HCT116 (cell line): ENCODE measurements at regions not wholly inside any gene's neighbourhood (a gene's known extent, or its start where the extent isn't known, plus 50 kb on each side); places are given as distances from the start of the nearest gene placed in this dataset.

Experiments used
- ATAC-seq: fragments of 200-7000 bp; cut with Tn5 transposase; 2 replicates; pipeline ENCODE4 v1.9.1; 2020; ENCODE audit warnings: mild to moderate bottlenecking, moderate library complexity
- BruUV-seq: library from RNA; stranded (reverse); fragments of 400-500 nt; replicated peaks from 2 replicates; lab custom pipeline; 2021; lab: Mats Ljungman, UMichigan
- CTCF ChIA-PET: fragments of 300-600 bp; sonication (Branson Sonifier 250); formaldehyde crosslinking; loops from one replicate; lab custom pipeline; 2021; ENCODE audit warnings: antibody characterized with exemption; lab: Charles Lee
- POLR2A ChIA-PET: fragments of 300-600, 350-600 bp; sonication (Branson Sonifier 250); formaldehyde crosslinking; loops from one replicate; lab custom pipeline; 2021; ENCODE audit warnings: antibody characterized with exemption; lab: Charles Lee
- RAD21 ChIA-PET, 2 experiments: fragments of 300-600 bp; sonication (Branson Sonifier 250); formaldehyde crosslinking; loops; one replicate each; lab custom pipeline; 2023; ENCODE audit warnings: low total read pairs in 2 of 2; ENCODE audit not compliant: uncharacterized antibody in 2 of 2, unreplicated experiment in 2 of 2, low non-redundant PET in 1 of 2; lab: Charles Lee
- DNase-seq: peaks from one replicate; pipeline ENCODE4 v3.0.0-alpha.2; 2010; ENCODE audit warnings: low read depth, low spot score
- H2AFZ ChIP-seq: fragments of 200-600 bp; shearing (Covaris generic), sonication (generic); 2 replicates; pipeline ENCODE4 v1.6.1; 2017; ENCODE audit warnings: low read depth, mixed run types, mixed read lengths, antibody characterized with exemption, low read length; ENCODE audit not compliant: poor library complexity, severe bottlenecking
- H3K27ac ChIP-seq: 2 replicates; pipeline ENCODE4 v1.5.1; 2012; ENCODE audit warnings: low read depth, low read length
- H3K27me3 ChIP-seq: fragments of 200-600 bp; sonication (generic); 2 replicates; pipeline ENCODE4 v1.6.1; 2016; ENCODE audit warnings: mixed run types, low read length, mixed read lengths; ENCODE audit not compliant: insufficient read depth
- H3K36me3 ChIP-seq, 2 experiments: fragments of 200-500 bp in 1 of 2; fragments of 200-600 bp in 1 of 2; sonication (Bioruptor generic) in 1 of 2; sonication (generic) in 1 of 2; 2 replicates each; pipeline versions ENCODE4 v1.5.1 to v1.6.1; 2014 to 2016; ENCODE audit warnings: low read length in 2 of 2, inconsistent platforms in 1 of 2, mixed read lengths in 1 of 2, mixed run types in 1 of 2; ENCODE audit not compliant: insufficient read depth in 2 of 2, control insufficient read depth in 1 of 2
- H3K4me1 ChIP-seq, 2 experiments: fragments of 200-600 bp in 1 of 2; sonication (generic) in 1 of 2; 2 replicates each; pipeline versions ENCODE4 v1.5.1 to v1.6.1; 2012 to 2017; ENCODE audit warnings: low read length in 2 of 2, inconsistent platforms in 1 of 2, mild to moderate bottlenecking in 1 of 2, mixed read lengths in 1 of 2, mixed run types in 1 of 2, moderate library complexity in 1 of 2; ENCODE audit not compliant: insufficient read depth in 2 of 2, control insufficient read depth in 1 of 2
- H3K4me2 ChIP-seq: fragments of 200-600 bp; sonication (generic); 2 replicates; pipeline ENCODE4 v1.6.1; 2017; ENCODE audit warnings: mixed run types, low read length, mixed read lengths
- H3K4me3 ChIP-seq, 2 experiments: fragments of 200-600 bp in 1 of 2; sonication (generic) in 1 of 2; replicated peaks in 1 of 2; 2 replicates each; pipeline ENCODE4 v1.5.1; 2011 to 2016; ENCODE audit warnings: low read length in 2 of 2, control low read depth in 1 of 2, low read depth in 1 of 2, mild to moderate bottlenecking in 1 of 2, mixed read lengths in 1 of 2, mixed run types in 1 of 2
- H3K79me2 ChIP-seq: fragments of 200-600 bp; sonication (generic); 2 replicates; pipeline ENCODE4 v1.6.1; 2017; ENCODE audit warnings: mild to moderate bottlenecking, mixed run types, low read length, moderate library complexity, mixed read lengths; ENCODE audit not compliant: insufficient read depth
- H3K9ac ChIP-seq: fragments of 200-600 bp; sonication (generic); 2 replicates; pipeline ENCODE4 v1.6.1; 2016; ENCODE audit warnings: low read length, mixed read lengths
- H3K9me2 ChIP-seq: fragments of 200-600 bp; sonication (generic), shearing (Covaris generic); 2 replicates; pipeline ENCODE4 v1.6.1; 2017; ENCODE audit warnings: mixed run types, mild to moderate bottlenecking, moderate library complexity; ENCODE audit not compliant: insufficient read depth
- H3K9me3 ChIP-seq, 2 experiments: fragments of 200-500 bp in 1 of 2; fragments of 200-600 bp in 1 of 2; sonication (Bioruptor generic) in 1 of 2; sonication (generic) in 1 of 2; 2 replicates each; pipeline ENCODE4 v1.6.1; 2014 to 2017; ENCODE audit warnings: low read length in 2 of 2, mixed read lengths in 2 of 2, inconsistent platforms in 1 of 2, low read depth in 1 of 2, mild to moderate bottlenecking in 1 of 2, mixed run types in 1 of 2, moderate library complexity in 1 of 2; ENCODE audit not compliant: control insufficient read depth in 1 of 2, insufficient read depth in 1 of 2
- H4K20me1 ChIP-seq: fragments of 200-600 bp; sonication (generic), shearing (Covaris generic); 2 replicates; pipeline ENCODE4 v1.6.1; 2017; ENCODE audit warnings: mixed run types, mild to moderate bottlenecking, moderate library complexity; ENCODE audit not compliant: insufficient read depth
- EGR1 ChIP-seq: IDR thresholded peaks from 2 replicates; pipeline ENCODE4 v1.6.1; 2012; ENCODE audit warnings: low read depth
- EZH2phosphoT487 ChIP-seq: fragments of 200-600 bp; IDR thresholded peaks from 2 replicates; pipeline ENCODE4 v1.6.1; 2018; ENCODE audit warnings: antibody characterized with exemption, borderline replicate concordance
- SRF ChIP-seq: IDR thresholded peaks from 2 replicates; pipeline ENCODE4 v1.6.1; 2012; ENCODE audit warnings: low read depth
- TCF7L2 ChIP-seq: IDR thresholded peaks from 2 replicates; pipeline ENCODE4 v1.7.0; 2011; ENCODE audit warnings: borderline replicate concordance, inconsistent platforms; ENCODE audit not compliant: insufficient read depth, insufficient read length; ENCODE audit errors: extremely low read depth
- YY1 ChIP-seq: IDR thresholded peaks from 2 replicates; pipeline ENCODE4 v1.6.1; 2011; ENCODE audit warnings: low read length, low read depth, moderate library complexity, mild to moderate bottlenecking; ENCODE audit not compliant: insufficient replicate concordance; ENCODE audit errors: extremely low read depth
- ZFX ChIP-seq: fragments of 450-650 bp; IDR thresholded peaks from 2 replicates; pipeline ENCODE4 v1.6.1; 2017
- ZNF274 ChIP-seq: fragments of 200-500 bp; sonication (Bioruptor generic); IDR thresholded peaks from 2 replicates; pipeline ENCODE4 v1.6.1; 2014; ENCODE audit warnings: mild to moderate bottlenecking, low read depth, low read length, inconsistent platforms
- intact Hi-C: fragments of 100-400 bp; cut with micrococcal nuclease; formaldehyde crosslinking; loops from 2 replicates; pipeline ENCODE4 v1.10.0; 2022
- TF ChIP-seq, protein P1 (sequence below): IDR thresholded peaks from 2 replicates; pipeline ENCODE4 v1.6.1; 2012; ENCODE audit warnings: low read depth
- TF ChIP-seq, protein P2 (sequence below): IDR thresholded peaks from 2 replicates; pipeline ENCODE4 v1.6.1; 2012
- TF ChIP-seq, protein P3 (sequence below): IDR thresholded peaks from 2 replicates; pipeline ENCODE4 v1.6.1; 2011; ENCODE audit warnings: mild to moderate bottlenecking, low read length, moderate library complexity; ENCODE audit not compliant: insufficient replicate concordance; ENCODE audit errors: extremely low read depth
- TF ChIP-seq, protein P4 (sequence below), 3 experiments: fragments of 200-600 bp in 1 of 3; sonication (generic) in 1 of 3; IDR thresholded peaks in 2 of 3; conservative IDR thresholded peaks in 1 of 3; 2 replicates each; pipeline ENCODE4 v1.5.1; 2012 to 2017; ENCODE audit warnings: low read depth in 2 of 3, low read length in 2 of 3, antibody characterized with exemption in 1 of 3, borderline replicate concordance in 1 of 3, control low read depth in 1 of 3, mild to moderate bottlenecking in 1 of 3, mixed read lengths in 1 of 3, mixed run types in 1 of 3, moderate library complexity in 1 of 3; ENCODE audit not compliant: insufficient read depth in 1 of 3
- TF ChIP-seq, protein P5 (sequence below): IDR thresholded peaks from 2 replicates; pipeline ENCODE4 v1.6.1; 2012

DNA sequence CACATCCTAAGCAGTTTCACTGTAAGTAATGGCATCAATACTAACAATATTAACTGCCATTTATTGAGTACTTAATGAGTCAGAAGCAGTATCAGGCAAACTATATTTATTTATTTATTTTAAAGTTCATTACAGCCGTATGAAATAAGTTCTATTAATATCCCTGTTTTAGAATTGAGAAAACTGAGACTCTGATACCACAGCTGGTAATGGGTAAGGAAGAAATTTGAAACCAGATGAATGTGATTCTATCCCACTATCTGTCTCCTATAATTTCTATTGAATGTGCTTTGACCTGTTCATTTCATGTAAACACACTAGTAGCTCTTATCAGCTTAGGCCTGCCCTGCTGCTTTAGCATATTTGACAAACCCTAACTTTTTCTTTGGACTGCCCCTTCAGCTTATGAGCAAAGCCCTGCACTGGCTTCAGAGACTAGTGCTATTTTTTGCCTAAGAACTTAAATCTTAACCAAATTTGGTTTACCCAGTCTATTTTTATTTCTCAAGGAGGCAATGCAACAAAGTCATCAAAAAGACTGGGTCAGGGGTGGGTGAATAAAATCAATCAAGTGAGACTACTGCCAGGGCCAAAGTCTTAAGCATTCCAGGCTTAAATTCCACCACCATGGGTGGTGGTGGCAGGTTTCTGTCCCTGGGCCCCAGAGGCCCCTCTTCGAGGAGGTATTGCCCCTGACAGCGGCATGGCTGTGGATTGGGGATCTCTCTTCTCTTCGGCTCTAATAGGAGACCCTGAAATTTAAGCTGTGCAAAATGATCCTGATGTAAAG is 143.4 kb downstream of the DLEU7 start (continued):
- TF ChIP-seq, protein P1, sequence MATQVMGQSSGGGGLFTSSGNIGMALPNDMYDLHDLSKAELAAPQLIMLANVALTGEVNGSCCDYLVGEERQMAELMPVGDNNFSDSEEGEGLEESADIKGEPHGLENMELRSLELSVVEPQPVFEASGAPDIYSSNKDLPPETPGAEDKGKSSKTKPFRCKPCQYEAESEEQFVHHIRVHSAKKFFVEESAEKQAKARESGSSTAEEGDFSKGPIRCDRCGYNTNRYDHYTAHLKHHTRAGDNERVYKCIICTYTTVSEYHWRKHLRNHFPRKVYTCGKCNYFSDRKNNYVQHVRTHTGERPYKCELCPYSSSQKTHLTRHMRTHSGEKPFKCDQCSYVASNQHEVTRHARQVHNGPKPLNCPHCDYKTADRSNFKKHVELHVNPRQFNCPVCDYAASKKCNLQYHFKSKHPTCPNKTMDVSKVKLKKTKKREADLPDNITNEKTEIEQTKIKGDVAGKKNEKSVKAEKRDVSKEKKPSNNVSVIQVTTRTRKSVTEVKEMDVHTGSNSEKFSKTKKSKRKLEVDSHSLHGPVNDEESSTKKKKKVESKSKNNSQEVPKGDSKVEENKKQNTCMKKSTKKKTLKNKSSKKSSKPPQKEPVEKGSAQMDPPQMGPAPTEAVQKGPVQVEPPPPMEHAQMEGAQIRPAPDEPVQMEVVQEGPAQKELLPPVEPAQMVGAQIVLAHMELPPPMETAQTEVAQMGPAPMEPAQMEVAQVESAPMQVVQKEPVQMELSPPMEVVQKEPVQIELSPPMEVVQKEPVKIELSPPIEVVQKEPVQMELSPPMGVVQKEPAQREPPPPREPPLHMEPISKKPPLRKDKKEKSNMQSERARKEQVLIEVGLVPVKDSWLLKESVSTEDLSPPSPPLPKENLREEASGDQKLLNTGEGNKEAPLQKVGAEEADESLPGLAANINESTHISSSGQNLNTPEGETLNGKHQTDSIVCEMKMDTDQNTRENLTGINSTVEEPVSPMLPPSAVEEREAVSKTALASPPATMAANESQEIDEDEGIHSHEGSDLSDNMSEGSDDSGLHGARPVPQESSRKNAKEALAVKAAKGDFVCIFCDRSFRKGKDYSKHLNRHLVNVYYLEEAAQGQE: no peak
- TF ChIP-seq YY1: no peak
- no peak for TF ChIP-seq ZFX

DNA sequence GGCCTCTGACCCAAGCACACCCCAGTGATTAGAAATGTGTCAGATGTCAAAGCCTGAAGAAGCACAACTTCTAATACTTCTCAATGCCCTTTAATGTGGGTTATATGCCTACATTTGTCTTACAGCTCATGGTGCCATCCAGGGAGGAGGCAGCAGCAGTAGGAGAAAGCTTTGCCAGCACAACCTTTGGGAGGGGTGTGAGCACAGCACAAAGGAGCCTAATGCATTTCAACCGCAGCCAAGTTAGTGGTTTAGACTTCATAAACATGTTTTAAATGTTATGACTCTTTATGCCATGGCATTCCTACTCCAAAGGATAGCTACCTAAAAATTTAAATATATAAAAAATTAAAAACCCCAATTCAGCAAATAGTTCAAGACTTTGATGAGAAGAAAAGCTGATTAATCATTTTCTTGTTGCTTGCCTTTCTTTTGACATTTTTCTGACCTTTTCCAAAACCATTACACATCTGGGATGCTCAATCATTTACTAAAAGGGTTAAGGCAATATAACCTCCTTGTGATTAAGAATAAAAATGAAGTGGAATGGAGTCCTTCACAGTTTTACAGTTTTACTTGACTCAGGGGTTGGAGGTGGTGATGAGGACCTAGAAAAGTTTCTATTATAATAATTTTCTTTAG is 142.7 kb downstream of the DLEU7 start:
- BruUV-seq: no TSS peak
- Histone ChIP-seq H3K9ac (no peak overlapping the region), H3K4me1 (no peaks in the 10 kb centered on the region), H3K27me3 (no peaks in the 10 kb centered on the region), H3K9me2 (no peaks in the 10 kb centered on the region), H3K27ac (no peak overlapping the region), H3K36me3 (no peaks in the 10 kb centered on the region), H3K79me2 (no peaks in the 10 kb centered on the region), H3K4me3 (no peak overlapping the region), H3K9me3 (no peaks in the 10 kb centered on the region), H4K20me1 (no peaks in the 10 kb centered on the region), H2AFZ (no peak overlapping the region), H3K4me2 (no peak overlapping the region)
- ChIA-PET POLR2A (no interaction called here), RAD21 (no interaction called here), CTCF (no interaction called here)
- ATAC-seq (no peak), DNase-seq (no peak)
- intact Hi-C loops: no loop called here
- TF ChIP-seq, protein P2, sequence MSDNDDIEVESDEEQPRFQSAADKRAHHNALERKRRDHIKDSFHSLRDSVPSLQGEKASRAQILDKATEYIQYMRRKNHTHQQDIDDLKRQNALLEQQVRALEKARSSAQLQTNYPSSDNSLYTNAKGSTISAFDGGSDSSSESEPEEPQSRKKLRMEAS: no peak
- TF ChIP-seq EZH2phosphoT487 (no peak), YY1 (no peak), ZNF274 (no peak), SRF (no peak), TCF7L2 (no peak), EGR1 (no peak)
- TF ChIP-seq, protein P3, sequence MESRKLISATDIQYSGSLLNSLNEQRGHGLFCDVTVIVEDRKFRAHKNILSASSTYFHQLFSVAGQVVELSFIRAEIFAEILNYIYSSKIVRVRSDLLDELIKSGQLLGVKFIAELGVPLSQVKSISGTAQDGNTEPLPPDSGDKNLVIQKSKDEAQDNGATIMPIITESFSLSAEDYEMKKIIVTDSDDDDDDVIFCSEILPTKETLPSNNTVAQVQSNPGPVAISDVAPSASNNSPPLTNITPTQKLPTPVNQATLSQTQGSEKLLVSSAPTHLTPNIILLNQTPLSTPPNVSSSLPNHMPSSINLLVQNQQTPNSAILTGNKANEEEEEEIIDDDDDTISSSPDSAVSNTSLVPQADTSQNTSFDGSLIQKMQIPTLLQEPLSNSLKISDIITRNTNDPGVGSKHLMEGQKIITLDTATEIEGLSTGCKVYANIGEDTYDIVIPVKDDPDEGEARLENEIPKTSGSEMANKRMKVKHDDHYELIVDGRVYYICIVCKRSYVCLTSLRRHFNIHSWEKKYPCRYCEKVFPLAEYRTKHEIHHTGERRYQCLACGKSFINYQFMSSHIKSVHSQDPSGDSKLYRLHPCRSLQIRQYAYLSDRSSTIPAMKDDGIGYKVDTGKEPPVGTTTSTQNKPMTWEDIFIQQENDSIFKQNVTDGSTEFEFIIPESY: no peak
- TF ChIP-seq, protein P4, sequence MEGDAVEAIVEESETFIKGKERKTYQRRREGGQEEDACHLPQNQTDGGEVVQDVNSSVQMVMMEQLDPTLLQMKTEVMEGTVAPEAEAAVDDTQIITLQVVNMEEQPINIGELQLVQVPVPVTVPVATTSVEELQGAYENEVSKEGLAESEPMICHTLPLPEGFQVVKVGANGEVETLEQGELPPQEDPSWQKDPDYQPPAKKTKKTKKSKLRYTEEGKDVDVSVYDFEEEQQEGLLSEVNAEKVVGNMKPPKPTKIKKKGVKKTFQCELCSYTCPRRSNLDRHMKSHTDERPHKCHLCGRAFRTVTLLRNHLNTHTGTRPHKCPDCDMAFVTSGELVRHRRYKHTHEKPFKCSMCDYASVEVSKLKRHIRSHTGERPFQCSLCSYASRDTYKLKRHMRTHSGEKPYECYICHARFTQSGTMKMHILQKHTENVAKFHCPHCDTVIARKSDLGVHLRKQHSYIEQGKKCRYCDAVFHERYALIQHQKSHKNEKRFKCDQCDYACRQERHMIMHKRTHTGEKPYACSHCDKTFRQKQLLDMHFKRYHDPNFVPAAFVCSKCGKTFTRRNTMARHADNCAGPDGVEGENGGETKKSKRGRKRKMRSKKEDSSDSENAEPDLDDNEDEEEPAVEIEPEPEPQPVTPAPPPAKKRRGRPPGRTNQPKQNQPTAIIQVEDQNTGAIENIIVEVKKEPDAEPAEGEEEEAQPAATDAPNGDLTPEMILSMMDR (IDR thresholded peaks at IDR 0.05 in 2 of 3, conservative IDR thresholded peaks at IDR 0.05 in 1 of 3; ENCODE audit: borderline replicate concordance in 1 of 3, insufficient read depth in 1 of 3, low read depth in 2 of 3, low read length in 2 of 3): no peak
- TF ChIP-seq, protein P5, sequence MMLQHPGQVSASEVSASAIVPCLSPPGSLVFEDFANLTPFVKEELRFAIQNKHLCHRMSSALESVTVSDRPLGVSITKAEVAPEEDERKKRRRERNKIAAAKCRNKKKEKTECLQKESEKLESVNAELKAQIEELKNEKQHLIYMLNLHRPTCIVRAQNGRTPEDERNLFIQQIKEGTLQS: no peak
